ENCODE measurements at regions not wholly inside any gene's neighbourhood (a gene's known extent, or its start where the extent isn't known, plus 50 kb on each side); places are given as distances from the start of the nearest gene placed in this dataset.
"Not testable (repeated sequence)": the region's sequence is repeated elsewhere in the genome, so short reads cannot be mapped to it uniquely, and the experiment has no call there.

DNA sequence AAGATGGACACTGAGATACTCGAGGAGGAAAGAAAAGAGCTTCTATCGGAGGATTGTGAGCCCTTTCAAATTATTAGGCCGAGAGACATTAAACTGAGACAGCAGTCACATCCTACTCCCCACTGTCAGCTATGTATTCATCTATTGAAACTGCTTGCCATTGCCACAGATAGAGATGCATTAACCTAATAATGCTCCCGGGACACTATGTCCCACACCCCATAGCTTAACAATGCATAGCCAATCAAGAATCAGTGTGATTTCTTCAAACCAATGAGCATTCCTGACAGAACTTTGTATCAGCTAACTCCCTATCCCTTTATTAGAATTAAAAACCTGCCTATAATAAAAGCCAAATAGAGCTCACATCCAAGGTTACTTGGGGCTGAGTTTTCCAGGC lies 118.1 kb upstream of the NEIL3 start:
- no peak for DNase-seq

DNA sequence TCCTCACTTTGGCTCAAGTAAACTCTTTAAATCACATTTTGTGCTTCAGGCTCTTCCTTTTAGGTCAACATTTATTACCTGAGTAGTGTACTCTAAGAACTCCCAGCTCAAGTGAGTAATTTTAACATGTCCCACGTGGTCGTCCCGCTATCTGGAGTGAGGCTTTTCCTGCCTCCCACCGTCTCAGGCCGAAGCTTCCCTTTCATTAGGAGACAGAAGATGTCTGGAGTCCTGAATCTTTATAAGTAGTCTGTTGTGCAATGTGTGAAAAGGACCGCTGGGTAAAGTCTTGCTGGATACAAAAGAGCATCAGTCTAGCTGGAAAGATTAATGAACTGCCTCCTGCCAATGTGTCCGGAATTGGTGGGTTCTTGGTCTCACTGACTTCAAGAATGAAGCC lies 117.7 kb upstream of the NEIL3 start:
- no peak for DNase-seq

DNA sequence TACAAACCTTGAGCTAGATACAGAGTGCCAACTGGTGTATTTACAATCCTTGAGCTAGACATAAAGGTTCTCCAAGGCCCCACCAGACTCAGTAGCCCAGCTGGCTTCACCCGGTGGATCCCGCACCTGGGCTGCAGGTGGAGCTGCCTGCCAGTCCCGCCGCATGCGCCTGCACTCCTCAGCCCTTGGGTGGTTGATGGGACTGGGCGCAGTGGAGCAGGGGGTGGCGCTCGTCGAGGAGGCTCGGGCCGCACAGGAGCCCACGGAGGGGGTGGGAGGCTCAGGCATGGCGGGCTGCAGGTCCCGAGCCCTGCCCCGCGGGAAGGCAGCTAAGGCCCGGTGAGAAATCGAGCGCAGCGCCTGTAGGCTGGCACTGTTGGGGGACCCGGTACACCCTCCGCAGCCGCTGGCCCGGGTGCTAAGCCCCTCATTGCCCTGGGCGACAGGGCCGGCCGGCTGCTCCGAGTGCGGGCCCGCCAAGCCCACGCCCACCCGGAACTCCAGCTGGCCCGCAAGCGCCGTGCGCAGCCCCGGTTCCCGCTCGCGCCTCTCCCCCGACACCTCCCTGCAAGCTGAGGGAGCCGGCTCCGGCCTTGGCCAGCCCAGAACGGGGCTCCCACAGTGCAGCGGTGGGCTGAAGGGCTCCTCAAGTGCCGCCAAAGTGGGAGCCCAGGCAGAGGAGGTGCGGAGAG lies 116.5 kb upstream of the NEIL3 start:
- DNase-seq: not testable (repeated sequence)

DNA sequence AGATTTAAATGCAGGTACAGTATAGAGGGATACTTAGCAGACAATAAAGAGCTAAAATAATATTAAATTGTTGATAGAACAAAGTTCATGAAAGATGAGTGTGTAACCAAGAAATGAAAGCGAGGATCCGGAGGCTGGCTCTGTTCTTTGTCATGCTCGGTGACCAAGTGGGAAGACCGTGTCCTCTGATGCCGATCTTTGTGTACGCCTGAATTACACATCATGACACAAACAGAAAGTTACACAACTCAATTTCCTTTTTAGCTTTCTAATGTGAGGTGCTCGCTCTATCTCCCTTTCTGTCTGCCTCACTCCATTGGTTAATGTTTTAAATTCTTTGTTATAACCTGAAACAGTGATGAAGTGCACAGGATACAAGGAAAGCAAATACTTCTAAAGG lies 114.8 kb upstream of the NEIL3 start:
- DNase-seq: no peak

DNA sequence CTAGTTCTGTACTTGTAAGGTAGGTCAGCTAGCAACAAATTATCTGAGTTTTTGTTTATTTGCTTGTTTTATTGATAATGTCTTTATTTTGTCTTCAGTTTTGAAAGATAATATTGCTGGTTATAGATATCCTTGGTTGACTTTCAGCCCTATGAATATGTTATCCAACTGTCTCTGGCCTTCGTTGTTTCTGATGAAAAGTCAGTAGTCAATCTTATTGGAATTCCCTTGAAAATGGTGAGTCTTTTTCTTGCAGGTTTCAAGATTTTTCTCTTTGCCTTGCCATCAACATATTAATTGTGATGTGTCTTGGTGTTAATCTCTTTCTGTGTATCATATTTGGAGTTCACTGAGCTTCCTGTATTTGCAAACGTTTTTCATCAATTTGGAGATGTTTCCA lies 113.1 kb upstream of the NEIL3 start:
- no peak for DNase-seq

DNA sequence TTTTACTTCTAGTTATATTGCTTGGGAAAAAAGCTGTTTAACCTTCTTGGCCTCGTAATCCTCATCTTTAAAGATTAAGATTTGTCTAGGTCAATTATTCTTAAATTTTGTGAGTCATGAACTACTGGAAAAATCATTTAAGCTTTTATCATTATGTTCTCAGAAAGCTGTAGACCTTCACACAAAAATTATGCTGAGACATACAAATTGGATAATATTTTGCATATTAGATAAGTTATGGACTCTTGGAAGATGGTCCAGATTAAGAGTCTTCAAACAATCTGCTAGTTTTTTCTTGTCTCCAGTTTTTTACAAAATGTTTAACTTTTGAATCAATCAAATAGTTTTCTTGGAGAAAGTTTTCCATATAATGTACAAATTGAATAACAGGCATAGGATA lies 108.1 kb upstream of the NEIL3 start:
- DNase-seq: no peak

DNA sequence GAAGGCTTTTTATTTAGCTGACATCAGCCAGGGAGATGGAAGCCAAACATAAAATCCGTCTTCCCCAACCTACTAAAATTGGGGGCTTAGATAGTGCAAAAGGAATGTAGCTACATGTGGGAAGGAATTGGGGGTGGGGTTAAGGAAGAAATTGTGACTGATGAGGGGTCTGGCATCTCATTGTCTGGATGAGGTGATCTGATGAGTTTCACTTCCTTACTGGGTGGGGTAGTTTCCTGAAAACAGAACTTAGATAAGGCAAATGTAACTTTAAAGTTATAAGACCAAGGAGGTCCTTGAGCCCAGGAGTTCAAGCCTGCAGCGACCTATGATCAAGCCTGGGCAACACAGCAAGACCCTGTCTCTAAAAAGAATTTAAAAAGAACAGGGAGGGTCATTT lies 105.5 kb upstream of the NEIL3 start:
- DNase-seq: no peak

DNA sequence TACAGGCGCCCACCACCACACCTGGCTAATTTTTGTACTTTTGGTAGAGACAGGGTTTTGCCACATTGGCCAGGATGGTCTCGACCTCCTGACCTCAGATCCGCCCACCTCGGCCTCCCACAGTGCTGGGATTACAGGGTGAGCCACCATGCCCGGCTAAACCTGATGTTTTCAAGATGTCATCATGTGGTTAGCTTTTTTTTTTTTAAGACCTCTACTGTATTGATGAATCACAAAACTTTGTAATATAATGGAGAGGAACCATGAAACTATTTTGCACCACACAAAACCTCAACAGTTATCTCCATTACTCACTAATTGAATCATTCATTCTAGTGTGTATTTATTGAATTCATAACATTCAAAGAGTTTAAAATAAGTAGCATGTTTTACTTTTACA lies 94.7 kb upstream of the NEIL3 start:
- DNase-seq: no peak

DNA sequence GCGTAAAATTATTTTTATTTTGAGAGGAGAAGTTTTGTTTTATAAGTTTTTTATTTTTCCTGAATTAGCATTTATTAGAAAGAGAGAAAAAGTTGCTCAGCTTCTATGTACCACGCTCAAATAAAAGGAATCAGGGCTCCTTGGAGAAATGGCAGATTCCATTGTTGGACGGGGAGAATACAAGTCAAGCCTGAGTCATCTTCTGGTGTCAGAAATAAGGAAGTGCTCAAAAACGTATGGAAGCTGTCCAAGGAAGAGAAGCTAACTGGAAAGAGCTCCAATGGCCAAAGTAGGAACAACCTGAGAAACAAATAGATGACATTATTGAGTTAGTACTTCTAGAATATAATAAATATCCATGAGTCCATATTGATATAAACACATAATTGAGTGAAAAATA lies 89.3 kb upstream of the NEIL3 start:
- no peak for DNase-seq

DNA sequence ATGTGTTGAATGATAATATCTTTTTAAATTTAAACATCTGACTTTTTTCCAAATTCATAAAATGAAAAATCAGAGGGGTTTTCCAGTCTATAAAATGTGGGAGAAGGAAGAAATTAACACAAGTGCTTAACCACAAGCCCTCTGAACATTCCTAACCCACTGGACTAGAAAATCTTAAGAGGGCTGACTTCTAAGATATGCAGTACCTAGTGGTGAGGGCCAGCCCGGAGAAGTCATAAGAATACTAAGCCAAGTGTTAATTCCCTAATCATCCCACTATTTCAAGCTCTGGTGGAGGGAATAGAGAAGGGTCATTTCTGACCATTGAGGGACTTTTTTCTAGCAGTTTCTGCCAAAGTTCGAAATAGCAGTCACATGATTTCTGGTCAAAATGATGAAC lies 86.9 kb upstream of the NEIL3 start:
- no peak for DNase-seq

DNA sequence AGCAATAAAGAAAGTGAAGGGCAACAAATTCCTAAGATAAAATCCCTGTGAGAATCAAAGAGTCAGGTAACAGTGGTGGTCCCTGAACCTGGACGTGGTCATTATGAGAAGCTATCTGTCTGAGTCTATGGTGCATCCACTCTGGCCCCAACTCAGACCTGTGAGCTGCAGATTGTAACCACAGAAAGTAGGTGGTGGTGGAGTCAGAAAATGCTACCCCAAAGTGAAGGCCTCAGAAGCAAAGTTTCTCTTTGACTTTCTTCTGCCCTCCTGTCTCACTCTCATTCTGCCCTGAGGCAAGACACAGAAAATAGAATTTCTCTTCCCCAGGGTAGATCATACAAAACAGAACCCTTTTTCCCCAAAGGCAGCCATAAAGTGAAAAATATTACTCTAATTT lies 84.1 kb upstream of the NEIL3 start:
- no peak for DNase-seq

DNA sequence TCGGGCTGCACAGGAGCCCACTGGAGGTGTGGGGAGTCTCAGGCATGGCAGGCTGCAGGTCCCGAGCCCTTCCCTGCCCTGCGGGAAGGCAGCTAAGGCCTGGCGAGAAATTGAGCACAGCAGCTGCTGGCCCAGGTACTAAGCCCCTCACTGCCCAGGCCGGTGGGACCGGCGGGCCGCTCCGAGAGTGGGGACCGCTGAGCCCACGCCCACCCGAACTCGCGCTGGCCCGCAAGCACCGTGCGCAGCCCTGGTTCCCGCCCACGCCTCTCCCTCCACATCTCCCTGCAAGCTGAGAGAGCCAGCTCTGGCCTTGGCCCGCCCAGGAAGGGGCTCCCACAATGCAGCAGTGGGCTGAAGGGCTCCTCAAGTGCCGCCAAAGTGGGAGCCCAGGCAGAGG lies 82.0 kb upstream of the NEIL3 start:
- DNase-seq: no peak

DNA sequence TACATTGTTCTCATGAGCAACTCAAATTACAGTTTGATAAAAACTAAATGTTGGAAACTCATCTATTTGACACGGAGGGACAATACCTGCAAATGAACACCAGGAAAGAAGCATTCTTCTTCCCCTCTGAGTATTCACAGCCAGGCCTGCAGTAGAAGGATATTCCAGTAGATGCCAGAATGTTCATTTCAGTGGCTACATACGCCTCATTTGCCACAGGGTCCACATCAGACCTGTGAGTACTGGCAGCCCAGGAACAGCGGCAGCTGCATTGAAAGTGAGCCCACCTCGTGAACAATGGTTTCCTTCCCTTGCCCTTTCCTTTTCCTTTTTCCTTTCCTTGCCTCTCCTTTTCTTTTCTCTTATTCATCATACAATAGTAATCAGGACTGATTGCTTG lies 81.1 kb upstream of the NEIL3 start:
- DNase-seq: no peak

DNA sequence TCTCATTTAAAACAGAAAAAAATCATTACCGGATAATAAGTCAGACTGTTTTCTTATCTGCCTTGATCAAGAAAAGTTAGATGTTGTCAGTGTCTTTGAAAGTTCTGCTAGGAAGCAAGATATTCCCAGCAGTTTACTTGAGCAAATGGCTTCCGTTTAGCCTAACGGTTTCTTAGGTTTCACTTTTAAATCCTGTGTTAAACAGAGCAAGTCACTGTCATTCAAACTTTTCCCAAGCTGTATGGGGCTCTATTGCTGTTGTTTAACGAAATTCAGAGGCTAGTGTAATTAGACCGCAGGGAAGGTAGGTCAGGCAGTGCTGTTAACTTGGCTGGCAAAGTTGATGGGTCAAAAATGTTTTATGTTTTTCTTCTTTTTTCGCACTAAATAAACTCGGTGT lies 80.3 kb upstream of the NEIL3 start:
- DNase-seq: no peak

DNA sequence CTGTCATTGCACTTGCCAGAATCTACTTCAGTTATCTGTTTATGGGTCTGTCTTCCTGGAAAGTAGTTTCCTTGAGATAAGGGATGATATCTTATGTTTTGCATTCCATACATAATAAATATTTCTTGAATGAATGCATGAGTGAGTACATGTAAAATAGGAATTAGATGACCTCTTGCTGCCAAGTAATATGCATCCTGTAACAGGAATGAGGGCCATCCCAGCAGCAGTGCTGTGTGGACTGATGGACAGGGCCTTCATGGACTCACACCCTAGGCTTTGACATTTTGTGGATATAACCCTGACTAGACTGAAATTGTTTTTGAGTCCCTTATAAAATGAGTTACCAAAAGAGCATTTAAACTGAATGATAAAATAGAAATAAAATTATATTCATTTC lies 77.2 kb upstream of the NEIL3 start:
- no peak for DNase-seq

DNA sequence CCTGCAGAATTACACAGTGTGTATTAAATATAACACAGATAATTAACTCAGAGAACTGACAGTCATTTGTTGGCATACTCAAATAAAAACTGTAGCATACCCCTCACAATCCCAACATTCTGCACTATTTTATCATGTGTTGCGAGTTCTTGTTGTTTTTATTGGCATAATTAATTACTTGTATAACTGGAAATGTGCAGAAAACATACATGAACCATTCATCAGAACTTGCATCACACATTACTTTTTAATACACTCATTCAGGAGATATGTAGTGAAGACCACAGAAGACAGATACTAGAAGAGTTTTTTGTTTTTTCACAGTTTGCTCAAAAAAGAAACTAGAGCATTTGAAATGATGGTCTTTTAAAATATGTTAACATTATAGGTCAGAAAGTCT lies 74.6 kb upstream of the NEIL3 start:
- no peak for DNase-seq

DNA sequence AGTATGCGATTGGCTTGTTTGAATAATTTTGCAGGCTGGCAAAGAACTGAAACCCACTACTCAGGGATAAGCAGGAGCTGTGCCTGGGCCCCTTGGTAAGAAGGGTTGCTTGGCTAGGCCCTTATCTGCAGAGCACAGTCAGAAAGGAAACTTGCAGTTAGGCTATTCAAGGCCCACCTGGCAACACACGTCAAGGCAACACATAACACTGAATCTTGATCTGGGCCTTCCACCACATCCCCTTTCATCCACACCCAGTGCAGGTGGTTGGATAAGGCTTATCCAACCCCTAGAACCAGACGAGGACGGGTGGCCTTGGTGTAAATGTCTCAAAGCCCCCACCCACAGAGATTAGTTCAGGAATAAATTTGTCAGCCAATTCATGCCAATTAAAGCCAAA lies 72.8 kb upstream of the NEIL3 start:
- DNase-seq: no peak

DNA sequence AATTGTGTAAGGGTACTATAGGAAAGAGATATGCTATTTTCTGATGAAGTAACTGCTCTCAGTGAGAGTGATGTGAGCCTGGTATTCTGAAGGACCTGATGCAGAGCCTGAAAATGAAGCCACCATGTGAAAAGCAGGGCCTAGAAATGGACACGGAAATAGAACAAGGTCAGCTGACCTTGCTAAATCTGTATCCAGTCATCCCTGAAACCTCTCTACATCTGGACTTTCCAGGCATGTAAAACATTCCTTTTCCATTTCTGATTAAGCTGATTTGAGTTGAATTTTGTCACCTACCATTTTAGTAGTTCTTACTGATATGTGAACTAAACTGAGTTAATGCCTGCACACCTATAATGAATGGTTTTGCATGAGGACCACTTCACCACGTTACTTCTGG lies 72.4 kb upstream of the NEIL3 start:
- no peak for DNase-seq

DNA sequence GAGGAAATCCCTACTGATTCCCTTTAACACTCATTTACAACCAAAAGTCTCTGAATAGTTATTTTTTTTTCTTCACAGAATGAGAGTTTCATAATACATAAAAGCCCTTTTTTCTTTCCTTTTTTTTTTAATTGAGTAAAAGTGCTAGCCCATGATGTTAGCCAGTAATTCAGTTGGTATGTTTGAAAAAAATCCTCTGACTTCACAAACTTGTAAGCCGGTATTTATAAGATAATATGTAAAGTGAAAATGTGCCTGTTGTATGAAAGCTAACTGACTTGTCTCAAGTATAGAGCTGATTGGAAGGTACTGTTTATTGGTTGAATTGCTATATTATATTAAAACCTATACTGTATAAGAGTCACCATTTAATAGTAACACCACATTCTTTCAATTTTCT lies 70.2 kb upstream of the NEIL3 start:
- no peak for DNase-seq

DNA sequence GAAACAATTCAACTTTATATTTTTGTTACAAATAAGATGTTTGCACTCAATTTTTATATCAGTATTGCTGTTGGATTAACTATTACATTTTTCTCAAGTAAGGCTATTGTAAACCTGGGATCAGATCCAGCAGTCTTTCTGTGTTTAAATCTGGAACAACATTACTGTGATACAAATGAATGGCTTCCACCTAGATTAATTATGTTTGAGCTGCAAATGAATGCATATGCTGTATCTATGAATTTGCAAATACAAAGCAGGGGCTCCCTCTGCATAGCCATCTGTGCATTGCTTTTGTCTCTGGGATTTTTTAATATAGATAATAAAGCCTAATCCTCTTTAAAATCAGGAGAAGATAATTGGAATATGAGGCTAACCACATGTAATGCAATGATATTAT lies 69.8 kb upstream of the NEIL3 start:
- DNase-seq: no peak

DNA sequence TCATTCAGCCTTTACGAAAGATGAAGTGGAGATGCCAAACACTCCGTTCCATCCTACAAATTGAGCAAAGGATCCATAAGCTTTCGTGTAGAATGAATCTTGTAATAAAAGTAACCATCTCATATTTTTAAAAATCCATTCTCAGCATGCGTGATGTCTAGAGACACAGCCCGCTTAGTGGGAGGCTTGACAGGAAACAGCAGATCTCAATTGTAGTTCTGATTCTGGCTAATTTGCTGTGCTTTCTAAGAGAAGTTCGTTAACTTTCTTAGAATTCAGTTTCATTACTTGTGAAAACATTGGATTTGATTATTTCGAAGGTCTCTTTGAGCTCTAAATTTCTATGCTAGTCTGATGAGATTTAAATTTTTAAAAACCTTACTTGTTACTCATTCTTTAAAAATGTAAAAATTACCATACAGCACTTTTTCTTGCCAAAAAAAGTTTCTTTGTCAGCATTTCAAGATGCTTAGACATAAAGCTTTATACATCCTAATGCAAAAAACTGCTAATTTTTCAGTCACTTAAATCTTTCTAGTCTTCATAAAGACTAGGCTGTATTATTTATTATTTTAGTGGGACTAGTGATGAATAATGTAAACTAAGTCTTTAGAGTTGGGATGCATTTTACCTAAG lies 66.9 kb upstream of the NEIL3 start:
- DNase-seq: no peak

DNA sequence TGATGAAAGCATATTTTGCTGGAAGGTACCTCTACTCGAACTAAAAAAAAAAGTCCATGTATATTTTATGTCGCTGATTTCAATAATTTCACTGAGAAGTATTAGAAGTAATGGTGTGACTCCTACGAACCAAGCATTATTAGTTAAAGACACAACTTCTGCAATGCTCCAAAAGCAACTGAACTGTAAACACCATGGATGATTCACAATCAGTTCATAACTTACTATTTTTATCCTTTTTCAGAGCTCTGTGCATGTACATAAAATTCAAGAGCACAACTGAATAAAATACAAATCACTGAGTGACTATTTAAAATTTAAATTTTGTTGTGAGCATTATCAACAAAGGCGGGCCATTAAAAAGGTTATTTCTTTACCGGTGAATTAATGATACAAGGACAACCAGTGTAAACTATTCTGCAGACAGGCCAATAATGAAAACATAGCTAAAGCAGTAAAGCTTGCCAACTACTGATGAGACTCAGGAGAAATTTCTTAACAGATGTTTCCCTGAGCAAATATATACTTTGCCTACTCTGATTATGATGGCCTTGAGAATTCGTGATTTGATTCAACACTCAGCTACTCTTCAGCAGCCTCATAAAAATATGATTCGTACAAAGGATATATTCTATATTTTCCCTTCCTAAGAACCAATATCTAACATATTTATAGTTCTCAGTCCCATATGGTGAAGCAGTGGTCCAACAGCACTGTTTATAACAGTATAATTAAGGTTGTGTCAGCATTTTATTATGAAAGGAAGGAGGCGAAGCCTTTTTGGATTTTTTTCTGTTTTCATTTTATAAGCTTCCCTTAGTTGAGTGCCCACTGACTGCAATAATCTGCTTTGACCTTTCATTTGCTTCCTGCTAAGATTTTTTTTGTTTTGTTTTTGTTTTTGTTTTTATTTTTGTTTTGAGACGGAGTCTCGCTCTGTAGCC lies 62.8 kb upstream of the NEIL3 start:
- DNase-seq: no peak

DNA sequence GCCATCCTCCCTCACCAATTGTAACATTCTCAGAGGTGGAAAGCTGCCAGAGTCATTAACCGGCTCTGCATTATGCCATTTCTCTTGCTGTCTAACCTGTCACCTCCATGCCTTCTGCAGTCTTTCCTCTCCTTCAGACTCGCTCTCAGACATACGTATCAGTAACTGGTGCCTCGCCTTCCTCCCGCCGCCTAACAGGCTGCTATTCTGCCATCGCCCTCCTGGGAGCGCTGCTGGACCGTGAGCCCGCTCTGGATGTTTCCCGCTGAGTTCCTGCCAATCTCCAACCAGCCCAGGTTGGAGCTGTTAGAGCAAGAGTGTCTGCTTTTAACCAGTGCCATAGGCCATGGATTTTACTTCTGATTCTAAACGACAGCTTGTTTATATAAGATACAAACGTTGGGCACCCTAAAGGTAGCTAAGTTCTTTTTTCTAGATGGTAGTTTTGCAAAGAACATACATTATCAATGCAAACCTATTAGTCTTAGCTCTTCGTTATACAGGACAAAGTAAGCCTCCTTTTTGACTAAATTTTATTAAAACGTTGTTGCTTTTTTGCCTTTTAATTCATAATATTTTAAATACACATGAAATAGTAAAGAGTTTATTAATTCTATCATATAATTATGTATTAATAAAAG lies 59.5 kb upstream of the NEIL3 start:
- DNase-seq: peak; percentile 38

DNA sequence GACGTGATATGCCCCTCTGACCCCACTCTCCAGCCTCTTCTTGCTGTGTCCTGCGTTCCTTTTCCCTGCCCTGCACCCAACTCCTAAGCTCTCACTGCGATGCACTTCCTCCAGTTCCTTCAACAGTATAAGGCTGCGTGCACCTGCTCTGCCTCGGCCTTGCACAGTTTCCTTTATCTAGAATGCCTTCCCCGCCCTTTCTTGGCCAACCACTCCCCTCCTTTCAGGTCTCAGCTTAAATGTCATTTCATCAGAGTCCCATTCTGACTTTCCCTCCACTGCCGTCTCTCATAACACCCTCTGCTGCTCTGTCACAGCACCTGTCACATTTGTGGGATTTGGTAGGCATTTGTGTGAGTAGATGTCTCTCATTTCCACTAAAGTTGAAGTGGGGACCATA lies 58.4 kb upstream of the NEIL3 start:
- DNase-seq: no peak
